Embryonic facial prominence (tissue), 1 donor: ENCODE measurements at regions not wholly inside any gene's neighbourhood (a gene's known extent, or its start where the extent isn't known, plus 50 kb on each side); places are given as distances from the start of the nearest gene placed in this dataset.
"Not testable (repeated sequence)": the region's sequence is repeated elsewhere in the genome, so short reads cannot be mapped to it uniquely, and the experiment has no call there.

Experiments
- DNase-seq: peaks from one replicate; pipeline ENCODE4 v3.0.0-alpha.2; 2016; ENCODE audit errors: extremely low spot score

DNA sequence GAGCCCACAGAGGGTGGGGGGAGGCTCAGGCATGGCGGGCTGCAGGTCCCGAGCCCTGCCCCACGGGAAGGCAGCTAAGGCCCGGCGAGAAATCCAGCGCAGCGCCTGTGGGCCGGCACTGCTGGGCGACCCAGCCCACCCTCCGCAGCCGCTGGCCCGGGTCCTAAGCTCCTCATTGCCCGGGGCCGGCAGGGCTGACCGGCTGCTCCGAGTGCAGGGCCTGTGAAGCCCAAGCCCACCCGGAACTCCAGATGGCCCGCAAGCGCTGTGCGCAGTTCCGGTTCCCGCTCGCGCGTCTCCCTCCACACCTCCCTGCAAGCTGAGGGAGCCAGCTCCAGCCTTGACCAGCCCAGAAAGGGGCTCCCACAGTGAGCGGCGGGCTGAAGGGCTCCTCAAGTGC lies 129.8 kb upstream of the CADM1 start:
- not testable (repeated sequence) for DNase-seq

DNA sequence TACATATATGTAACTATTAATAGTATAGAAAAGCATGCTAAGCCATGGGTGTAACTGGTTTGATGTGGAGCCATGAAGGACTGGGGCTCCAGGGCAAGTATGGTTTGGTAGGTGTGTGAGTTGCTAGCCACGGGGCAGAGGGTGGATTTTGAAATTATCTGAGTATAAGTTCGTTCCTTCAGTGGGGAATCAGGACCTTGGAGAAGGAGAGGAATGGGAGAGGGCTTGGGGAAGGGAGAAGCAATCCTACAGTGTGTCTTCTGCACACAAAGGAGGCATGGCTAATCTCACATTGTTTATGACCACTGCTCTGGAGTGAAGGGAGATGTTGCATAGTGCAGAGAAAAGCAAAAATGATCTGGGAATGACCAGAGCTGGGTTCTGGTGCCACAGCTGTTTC lies 127.8 kb upstream of the CADM1 start:
- no peak for DNase-seq

DNA sequence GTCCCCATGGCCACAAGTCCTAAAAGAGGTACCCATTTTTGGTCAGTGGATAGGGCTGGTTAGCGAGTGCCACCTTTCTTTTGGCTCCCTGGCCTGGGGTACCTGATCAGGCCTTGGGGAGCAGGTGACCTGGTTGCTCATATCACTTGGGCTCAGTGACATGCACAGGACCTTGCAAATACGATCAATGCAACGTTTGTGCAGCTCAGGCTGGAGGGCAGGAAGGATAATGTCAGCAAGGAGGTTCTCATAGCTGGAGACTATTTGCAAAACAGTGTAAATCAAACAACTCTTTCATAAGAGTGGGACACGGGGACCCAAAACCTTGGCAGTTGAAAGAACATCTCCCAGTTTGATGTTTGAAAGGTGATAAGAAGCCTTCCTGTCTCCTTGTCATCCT lies 127.4 kb upstream of the CADM1 start:
- no peak for DNase-seq

DNA sequence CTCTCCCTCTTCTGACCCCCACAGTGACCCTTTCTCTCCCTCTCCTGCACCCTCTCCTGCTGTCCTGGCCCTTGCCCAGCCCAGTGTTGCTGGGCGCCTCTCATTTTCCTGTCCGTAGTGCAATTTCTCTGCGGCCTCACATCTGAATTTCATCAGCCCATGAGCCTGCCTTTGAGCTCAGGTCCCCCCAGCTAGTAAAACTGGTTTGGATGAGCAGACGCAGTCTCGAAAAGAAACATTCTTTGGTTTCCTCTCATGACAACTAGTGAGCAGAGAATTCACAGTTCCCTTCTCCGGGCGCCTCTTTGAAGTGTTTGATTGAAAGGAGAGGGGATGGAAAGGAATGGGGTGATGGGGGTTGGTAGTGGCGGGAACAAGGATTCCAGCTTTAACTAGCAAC lies 126.0 kb upstream of the CADM1 start:
- peak; percentile 39 for DNase-seq

DNA sequence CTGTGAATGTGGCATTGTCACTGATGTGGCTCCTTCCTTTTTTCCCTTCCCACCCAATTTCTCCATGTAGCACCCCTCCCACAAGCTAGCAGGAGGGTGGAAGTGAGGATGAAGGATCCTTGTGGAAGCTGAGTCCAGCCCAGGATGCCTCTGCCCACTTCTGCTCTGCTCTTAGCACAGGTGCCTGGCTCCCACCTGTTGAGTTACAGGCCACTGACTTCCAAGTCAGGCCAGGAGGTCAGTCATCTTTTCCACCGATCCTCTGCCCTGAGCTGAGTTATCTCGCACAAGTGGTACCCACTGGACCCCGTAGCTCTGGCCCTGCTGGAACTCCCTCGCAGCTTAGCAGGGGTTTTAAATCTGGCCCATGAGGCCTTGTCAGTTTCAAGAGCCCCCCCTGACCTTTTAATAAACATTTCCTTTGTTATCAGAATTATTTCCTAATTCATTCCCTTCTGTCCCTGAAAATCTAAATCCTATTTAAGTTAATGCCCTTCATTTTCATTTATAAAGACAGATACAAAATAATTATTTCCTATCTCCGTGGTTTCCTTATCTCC lies 125.3 kb upstream of the CADM1 start:
- DNase-seq = no peak

DNA sequence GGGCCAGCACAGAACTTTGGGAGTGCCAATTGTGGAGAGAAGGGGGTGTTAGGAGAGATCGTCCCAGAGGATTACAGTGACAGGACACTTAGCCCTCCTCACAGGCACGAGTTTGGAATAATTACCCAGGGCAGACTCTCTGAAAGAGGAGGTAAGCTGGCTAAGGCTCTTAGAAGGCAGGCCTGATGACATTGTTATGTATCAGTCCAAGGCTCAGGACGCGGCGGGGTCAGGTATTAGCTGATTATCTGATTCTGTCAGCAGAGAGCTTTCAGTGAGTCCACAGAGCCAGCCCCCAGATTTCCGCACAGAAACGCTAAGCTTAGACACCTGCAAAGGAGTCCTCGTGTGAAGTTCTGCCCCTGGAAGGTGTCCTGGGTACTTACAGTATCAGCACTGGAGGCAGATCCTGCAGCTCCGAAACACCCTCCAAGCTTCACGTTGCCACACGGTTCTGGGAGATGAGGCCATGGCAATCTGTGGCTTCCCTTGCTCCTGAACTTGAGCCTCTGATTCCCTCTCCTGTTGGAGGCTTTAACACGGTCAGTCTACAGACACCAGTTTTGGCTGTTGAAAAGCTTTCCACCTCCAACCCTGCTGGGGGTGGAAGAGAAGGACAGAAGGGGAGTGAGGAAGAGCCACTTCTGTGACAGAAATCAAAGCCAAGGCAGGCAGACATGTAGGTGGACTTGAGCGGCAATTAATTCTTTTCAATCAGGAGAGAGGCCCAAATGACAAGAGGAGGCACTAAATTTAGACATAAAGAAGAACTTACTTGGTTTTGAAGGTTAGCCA lies 123.6 kb upstream of the CADM1 start:
- DNase-seq = no peak

DNA sequence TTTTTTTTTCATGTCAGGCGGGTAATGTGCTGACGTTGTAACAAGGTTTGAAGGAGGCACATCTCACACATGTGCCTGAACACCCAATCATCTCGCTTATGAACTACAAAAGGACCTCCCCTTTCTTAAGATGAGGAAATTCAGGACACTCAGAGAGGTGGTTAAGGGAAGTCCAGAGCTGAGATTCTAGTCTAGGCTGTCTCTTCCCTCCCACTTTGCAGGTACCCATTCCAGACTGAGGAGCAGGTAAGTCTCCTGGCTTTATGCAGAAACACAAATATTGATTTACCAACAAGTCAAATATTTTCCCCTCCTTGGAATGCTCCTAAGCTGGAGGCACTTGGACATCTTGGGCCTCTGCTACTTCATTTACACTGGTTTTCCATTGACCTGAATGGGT lies 122.9 kb upstream of the CADM1 start:
- DNase-seq = no peak

DNA sequence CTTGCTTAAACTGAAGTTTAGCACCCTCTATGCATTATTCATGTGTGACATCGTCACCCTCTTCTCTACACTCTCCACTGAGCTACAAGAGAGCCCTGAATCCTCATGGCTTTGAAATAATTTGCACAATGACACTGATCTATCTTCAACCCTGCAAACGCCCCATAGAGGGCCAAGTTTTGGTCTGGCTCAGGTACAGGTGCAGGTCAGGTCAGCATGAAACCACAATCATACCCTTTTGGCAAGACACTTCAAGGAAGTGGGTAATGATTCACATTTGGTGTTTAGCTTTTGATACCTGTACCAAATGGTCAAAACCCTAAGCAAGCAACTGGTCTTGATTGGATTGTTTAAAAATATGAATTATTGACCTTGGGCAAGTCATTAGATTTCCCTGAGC lies 122.2 kb upstream of the CADM1 start:
- no peak for DNase-seq

DNA sequence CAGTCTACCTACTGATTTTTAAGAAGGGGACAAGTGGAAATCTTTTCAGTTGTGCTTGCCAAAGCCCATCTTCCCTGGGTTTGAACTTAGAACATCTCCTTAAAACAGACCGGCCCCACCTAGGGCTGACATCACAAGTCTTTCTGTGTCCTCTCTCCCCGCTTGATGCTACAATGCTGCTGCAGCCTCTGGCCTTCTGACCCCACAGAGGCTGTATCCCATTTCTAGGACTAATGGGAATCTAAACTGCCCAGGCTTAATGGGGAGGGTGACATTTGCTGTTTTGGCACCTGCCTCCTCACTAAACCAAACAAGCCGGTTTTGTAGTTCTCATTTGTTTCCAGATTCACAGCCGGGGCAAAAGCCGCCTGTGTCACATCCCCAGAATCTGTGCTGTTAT lies 121.3 kb upstream of the CADM1 start:
- DNase-seq = no peak

DNA sequence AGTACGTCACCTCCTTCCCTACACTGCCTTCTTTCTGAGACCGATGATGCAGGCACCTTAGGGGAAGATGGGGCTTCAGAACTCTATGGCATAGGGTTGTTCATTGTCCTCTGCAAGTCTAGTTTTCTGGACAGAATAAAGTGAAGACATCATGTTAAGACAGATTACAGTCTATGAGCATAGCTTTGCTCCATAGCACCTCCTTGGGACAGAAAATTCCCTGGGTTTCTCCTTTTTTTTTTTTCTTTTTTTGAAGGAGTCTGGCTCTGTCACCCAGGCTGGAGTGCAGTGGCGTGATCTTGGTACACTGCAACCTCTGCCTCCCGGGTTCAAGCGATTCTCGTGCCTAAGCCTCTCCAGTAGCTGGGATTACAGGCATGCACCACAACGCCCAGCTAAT lies 119.8 kb upstream of the CADM1 start:
- no peak for DNase-seq

DNA sequence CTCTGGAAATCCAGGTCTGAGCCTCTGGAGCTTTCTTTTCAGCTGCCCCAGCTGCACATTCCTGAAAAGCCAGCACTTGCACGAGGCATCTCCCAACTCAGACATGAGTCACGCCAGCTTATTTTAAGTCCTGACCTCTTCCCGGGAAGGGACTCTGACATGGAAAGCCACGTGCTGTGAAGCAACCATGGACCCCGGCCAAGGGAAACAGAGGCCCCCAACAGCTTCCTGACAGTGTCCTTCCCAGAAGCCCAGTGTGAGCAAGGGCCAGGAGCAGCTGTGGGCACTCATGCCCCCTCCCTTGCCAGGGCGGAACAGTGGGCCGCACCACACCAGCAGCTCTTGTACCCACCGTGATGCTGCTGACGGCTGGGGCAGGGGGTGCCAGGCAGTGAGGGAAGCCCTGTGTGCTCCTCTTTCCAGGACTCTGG lies 118.8 kb upstream of the CADM1 start:
- DNase-seq = no peak

DNA sequence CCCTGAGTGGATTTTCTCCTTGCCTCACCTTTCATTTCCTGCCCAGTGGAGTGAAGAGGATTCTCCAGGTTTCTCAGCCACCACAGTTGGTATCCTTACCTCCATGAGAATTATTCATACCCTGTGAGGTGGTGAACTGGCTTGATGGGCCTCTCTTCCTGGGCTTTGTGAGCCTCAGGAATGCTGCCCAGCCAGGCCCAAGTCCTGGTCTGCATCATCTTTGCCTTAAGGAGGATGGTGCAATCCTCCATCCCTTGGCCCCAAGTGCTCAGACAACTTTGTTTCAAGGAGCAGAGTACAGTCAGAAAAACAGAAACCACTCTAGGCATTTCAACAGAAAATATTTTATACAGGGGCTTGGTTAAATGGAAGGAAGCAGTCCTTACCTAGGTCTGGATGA lies 114.2 kb upstream of the CADM1 start:
- no peak for DNase-seq

DNA sequence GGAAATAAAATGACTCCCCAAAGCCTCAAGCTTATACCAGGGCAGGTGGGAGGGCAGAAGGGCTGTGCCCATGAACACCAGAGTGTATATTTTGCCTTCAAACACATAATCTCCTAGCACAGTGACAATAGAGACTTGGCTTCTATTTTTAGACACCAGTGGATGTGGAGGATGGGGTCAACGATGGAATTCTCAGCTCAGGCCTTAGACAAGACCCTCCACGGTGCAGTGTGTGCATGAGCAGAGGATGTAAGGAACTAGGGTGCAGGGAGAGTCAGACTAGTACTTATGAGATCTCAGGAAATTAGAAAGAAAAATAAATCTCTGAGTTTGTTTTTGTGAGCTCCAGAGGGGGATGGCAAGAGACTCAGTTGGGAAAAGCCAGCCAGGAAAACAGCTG lies 113.6 kb upstream of the CADM1 start:
- no peak for DNase-seq

DNA sequence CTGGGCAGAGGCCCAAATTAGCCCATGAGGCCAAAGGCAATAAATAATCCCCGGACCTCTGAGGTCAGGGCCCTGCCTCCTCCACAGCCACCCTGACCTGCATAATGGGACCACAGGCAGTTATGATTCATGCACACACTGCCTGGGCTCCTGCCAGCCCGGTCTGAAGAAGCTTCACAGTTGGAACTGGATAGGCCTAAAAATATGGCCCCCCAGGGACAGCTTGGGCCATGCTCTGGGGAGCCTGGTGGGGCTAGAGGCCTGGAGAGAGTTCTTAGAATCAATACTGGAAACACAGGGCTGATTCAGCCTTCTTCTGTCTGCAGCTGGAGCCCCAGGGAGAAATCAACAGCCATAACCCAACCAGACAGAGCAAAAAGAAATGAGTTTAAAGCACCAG lies 112.8 kb upstream of the CADM1 start:
- DNase-seq = no peak

DNA sequence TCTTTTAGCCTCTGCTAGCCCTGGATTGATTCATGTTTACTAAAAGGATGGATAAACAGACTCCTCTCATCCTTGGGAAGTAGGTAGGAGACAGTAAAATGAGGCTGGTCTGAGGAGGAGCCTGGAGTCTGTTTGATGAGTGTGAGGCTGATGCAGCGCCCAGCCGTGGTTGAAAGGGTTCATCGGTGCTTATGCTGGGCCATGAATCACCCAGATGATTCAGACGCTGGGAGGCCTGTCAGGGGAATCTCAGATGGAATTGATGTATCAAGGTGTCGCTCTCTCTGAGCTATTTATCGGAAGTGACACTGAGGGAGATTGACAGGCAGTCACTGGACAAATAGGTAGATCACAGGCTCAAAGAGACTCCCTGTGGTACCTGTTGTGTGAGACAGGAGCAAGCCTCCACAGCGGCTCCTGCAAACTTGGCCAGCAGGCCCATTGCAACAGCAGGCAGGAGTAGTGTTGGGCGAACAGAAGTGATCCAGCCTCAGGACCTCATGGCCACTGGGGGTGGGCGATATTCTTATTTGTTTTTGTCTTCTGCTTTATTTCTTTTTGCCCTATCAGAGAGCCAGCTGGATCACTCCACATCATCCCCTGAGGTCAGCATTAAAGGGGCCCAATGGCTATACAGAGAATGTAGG lies 109.9 kb upstream of the CADM1 start:
- DNase-seq = no peak

DNA sequence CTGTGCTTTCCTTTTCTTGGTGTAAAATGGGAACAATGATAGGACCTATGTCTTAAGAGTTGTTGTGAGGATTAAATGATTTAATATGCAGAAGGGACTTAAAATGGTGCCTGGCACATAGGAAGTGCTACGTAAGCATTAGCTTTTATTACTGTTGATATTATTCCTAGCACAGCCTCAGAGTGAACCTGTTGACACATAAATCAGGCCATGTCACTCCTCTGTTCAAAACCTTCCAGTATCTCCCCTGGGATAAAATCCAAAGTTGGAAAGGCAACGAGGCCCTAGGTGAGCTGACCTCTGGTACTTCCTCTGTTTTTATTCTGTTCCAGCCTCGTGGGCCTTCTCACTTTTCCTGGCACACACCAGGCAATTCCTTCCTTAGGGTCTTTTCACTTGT lies 108.8 kb upstream of the CADM1 start:
- no peak for DNase-seq

DNA sequence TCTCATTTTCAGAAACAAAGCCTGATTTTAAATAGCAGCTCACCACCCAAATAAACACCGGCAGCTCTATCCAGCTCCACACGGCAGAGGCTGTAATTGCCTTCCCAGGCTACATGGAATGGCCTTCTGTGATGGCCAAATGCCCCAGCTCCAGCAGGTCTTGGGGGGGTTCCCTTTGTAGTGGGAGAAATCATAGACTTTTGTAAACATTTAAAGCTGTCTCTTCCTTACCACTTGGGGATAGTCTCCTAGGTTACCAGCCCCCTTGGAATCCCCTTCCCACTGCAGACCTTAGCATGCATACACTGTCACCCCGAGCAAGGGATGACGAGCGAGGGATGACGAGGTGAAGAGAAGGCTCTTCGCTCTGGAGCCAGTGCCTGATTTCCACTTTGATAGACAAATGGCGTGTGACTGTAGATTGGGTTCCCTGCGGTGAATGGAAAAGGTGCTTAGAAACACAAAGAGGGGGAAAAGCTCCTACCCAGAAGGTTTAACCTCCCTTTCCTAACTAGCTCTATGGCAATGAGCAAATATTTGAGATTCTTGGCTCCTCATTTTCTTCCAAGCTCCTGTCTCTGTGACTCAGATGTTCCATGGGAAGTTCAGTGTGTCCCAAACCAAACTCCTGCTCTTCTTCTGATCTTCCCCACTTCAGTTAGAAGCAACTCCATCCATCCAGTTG lies 108.0 kb upstream of the CADM1 start:
- DNase-seq = no peak

DNA sequence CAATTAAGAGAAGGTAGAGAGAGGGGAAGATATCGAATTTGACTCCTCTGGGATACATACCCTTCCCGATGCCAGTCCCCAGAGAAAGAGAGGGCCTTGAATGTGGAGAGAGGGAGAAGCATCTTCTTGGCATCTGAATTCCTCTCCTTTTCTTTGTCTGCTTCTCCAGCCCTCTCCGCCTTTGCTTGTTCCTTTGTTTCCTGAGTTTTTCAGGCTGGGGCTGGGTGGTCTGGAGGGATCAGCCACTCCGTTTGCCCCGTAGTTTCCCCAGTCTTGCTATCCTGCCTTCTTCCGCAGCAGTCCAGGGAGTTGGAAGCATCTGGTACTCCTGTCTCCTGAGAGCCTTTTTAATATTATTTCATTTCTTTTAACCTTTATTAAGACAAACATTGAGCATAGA lies 107.1 kb upstream of the CADM1 start:
- DNase-seq = no peak

DNA sequence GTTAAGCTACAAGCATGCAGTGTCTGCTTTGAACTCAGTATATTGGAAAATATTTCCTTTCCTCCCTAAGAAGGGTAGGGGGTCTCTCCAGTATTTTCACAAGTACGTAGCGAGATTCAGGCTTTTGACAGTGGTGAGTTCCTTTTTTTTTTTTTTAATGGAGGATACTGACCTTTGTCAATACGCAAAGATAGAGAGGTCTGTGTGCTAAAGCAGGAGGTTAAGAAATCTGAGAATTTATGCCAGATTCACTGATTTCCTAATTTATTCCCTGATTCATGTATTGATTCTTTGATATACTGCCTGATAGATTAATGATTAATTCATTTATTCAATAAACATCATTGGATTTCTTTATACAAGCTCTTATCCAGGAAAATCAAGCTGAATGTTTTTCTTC lies 106.7 kb upstream of the CADM1 start:
- DNase-seq = no peak

DNA sequence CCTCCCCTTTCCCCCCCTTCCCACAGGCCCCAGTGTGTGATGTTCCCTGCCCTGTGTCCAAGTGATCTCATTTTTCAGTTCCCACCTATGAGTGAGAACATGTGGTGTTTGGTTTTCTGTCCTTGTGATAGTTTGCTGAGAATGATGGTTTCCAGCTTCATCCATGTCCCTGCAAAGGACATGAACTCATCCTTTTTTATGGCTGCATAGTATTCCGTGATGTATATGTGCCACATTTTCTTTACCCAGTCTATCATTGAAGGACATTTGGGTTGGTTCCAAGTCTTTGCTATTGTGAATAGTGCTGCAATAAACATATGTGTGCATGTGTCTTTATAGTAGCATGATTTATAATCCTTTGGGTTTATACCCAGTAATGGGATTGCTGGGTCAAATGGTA lies 106.0 kb upstream of the CADM1 start:
- DNase-seq = not testable (repeated sequence)

DNA sequence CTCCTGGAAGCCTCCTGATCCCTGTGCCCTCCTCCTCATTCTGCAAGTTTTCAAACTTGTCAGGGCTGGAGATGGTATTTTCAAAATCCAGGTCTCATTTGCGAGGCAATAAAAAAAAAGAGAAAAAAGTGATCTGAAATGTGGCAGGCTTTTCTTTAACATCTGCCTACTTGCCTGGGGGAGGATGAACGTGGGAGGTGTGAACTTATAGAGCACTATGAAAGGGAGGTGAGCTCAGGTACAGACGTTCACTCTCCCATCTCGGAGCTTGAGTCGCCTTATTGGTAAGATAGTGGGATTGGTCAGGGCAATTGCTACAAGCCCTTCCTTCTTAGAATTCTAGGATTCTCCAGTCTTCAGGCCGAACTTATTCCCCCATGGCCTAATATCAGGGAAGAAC lies 104.8 kb upstream of the CADM1 start:
- DNase-seq = no peak

DNA sequence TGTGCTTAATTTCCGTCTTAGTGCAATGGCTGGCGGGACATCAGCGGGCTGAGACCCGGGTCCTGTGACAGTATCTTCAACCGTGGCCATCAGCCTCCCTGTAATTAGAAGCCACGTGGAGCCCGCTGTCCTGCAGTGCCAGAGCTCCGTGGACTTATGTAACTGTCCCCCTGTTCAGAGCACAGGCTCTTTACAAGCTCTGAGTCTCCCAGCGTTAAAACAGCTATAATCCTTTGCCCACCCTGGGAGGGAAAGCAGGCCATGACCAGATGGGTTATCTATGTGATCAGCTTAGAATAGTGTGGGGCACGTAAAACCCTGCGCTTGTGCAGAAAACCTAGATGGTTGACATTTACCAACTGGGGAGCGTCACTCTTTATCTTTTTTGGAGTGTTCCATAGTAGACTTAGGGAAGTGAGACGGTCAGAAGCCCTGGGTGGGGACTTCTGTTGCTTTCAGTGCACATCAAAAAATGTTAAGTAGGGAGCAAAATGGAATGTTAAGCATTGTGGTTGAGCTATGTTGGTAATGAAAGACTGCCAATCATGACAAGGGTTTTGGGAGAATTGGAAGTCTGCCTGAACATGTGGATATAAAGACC lies 103.5 kb upstream of the CADM1 start:
- peak; percentile 36 for DNase-seq
